IPS-18c (cell line): ENCODE measurements at regions not wholly inside any gene's neighbourhood (a gene's known extent, or its start where the extent isn't known, plus 50 kb on each side); places are given as distances from the start of the nearest gene placed in this dataset.
"Not testable (repeated sequence)": the region's sequence is repeated elsewhere in the genome, so short reads cannot be mapped to it uniquely, and the experiment has no call there.

Experiments used
- H3K4me3 ChIP-seq: 2 replicates; pipeline ENCODE4 v1.7.0; 2013; ENCODE audit warnings: low read depth, mild to moderate bottlenecking, low read length, moderate library complexity; ENCODE audit not compliant: insufficient read depth
- H3K9me3 ChIP-seq: one replicate; pipeline ENCODE4 v1.6.1; 2013; ENCODE audit warnings: mild to moderate bottlenecking, low read length, moderate library complexity; ENCODE audit not compliant: control insufficient read depth, insufficient read depth

- H3K9me3 ChIP-seq, result peaks cover 2% of the 10 kb centered on the region
- no peak overlapping the region for H3K4me3 ChIP-seq
Measured at GRCh38 chr13:24985896-24986295, 110.0 kb upstream of the PABPC3 start.

GRCh38 chr13:24986826-24987225 lies 109.1 kb upstream of the PABPC3 start:
- peaks cover 2% of the 10 kb centered on the region for H3K9me3 ChIP-seq
- no peak overlapping the region for H3K4me3 ChIP-seq

GRCh38 chr13:24989959-24990358 lies 106.0 kb upstream of the PABPC3 start:
- not testable (repeated sequence) for H3K4me3 ChIP-seq, H3K9me3 ChIP-seq

GRCh38 chr13:24992946-24993345 lies 103.0 kb upstream of the PABPC3 start:
- H3K9me3 ChIP-seq, H3K4me3 ChIP-seq: not testable (repeated sequence)

GRCh38 chr13:24995225-24995804 lies 100.6 kb upstream of the PABPC3 start:
- Histone ChIP-seq H3K9me3 (no peaks in the 10 kb centered on the region), H3K4me3 (no peak overlapping the region)

- no peak overlapping the region for H3K4me3 ChIP-seq
Measured at GRCh38 chr13:24997367-24997967, 98.5 kb upstream of the PABPC3 start.

GRCh38 chr13:24998433-24998832 lies 97.5 kb upstream of the PABPC3 start:
- no peaks in the 10 kb centered on the region for H3K9me3 ChIP-seq
- no peak overlapping the region for H3K4me3 ChIP-seq

More at GRCh38 chr13:24997367-24997967, 98.5 kb upstream of the PABPC3 start:
- H3K9me3 ChIP-seq, result no peaks in the 10 kb centered on the region

GRCh38 chr13:25001476-25002206 lies 94.3 kb upstream of the PABPC3 start:
- H3K4me3 ChIP-seq, result no peak overlapping the region
- no peaks in the 10 kb centered on the region for H3K9me3 ChIP-seq

GRCh38 chr13:25002311-25002710 lies 93.6 kb upstream of the PABPC3 start:
- H3K9me3 ChIP-seq, H3K4me3 ChIP-seq: not testable (repeated sequence)

GRCh38 chr13:25004489-25004888 lies 91.4 kb upstream of the PABPC3 start:
- H3K4me3 ChIP-seq, H3K9me3 ChIP-seq: not testable (repeated sequence)

GRCh38 chr13:25005050-25005497 lies 90.9 kb upstream of the PABPC3 start:
- H3K9me3 ChIP-seq, H3K4me3 ChIP-seq: not testable (repeated sequence)

- not testable (repeated sequence) for H3K4me3 ChIP-seq, H3K9me3 ChIP-seq
Measured at GRCh38 chr13:25007389-25007788, 88.5 kb upstream of the PABPC3 start.

GRCh38 chr13:25014398-25014973 lies 81.5 kb upstream of the PABPC3 start:
- H3K9me3 ChIP-seq, H3K4me3 ChIP-seq: not testable (repeated sequence)

GRCh38 chr13:25017176-25017575 lies 78.8 kb upstream of the PABPC3 start:
- H3K4me3 ChIP-seq, H3K9me3 ChIP-seq: not testable (repeated sequence)

GRCh38 chr13:25017808-25018728 lies 77.9 kb upstream of the PABPC3 start:
- peak overlapping the region; percentile 51 for H3K4me3 ChIP-seq
- H3K9me3 ChIP-seq, result not testable (repeated sequence)

GRCh38 chr13:25018729-25019115 lies 77.2 kb upstream of the PABPC3 start:
- H3K9me3 ChIP-seq, result peaks cover 2% of the 10 kb centered on the region
- peak overlapping the region; percentile 51; the same call in 1 of the 2 replicates for H3K4me3 ChIP-seq

- H3K9me3 ChIP-seq, H3K4me3 ChIP-seq: not testable (repeated sequence)
Measured at GRCh38 chr13:25019741-25020140, 76.2 kb upstream of the PABPC3 start.
